RWPE2 (cell line): ENCODE measurements at regions not wholly inside any gene's neighbourhood (a gene's known extent, or its start where the extent isn't known, plus 50 kb on each side); places are given as distances from the start of the nearest gene placed in this dataset.

Source experiments
- ATAC-seq: fragments of 200-7000 bp; cut with Tn5 transposase; 3 replicates; pipeline ENCODE4 v1.9.1; 2021; ENCODE audit warnings: low read depth
- DNase-seq: peaks from one replicate; pipeline ENCODE4 v3.0.0-alpha.2; 2020; ENCODE audit warnings: low spot score
- H3K27ac ChIP-seq: fragments of 450-650 bp; 2 replicates; pipeline ENCODE4 v1.5.1; 2017; ENCODE audit warnings: mild to moderate bottlenecking; ENCODE audit not compliant: poor library complexity, severe bottlenecking
- H3K27me3 ChIP-seq: fragments of 250-450 bp; sonication (Bioruptor Pico); 2 replicates; pipeline ENCODE4 v1.5.1; 2021; ENCODE audit warnings: mild to moderate bottlenecking, moderate library complexity; ENCODE audit not compliant: insufficient read depth, poor library complexity, severe bottlenecking
- H3K36me3 ChIP-seq: fragments of 250-450 bp; sonication (Bioruptor Pico); 2 replicates; pipeline ENCODE4 v1.5.1; 2020; ENCODE audit warnings: low read depth, mild to moderate bottlenecking, moderate library complexity
- H3K4me1 ChIP-seq: fragments of 250-450 bp; sonication (Bioruptor Pico); 2 replicates; pipeline ENCODE4 v1.5.1; 2021; ENCODE audit warnings: mild to moderate bottlenecking, moderate library complexity; ENCODE audit not compliant: insufficient read depth, poor library complexity, severe bottlenecking
- H3K4me3 ChIP-seq: fragments of 250-450 bp; sonication (Bioruptor Pico); 2 replicates; pipeline ENCODE4 v1.5.1; 2021; ENCODE audit warnings: mild to moderate bottlenecking, moderate library complexity; ENCODE audit not compliant: severe bottlenecking
- H3K9me3 ChIP-seq: fragments of 250-450 bp; sonication (Bioruptor Pico); 2 replicates; pipeline ENCODE4 v1.5.1; 2021; ENCODE audit warnings: mild to moderate bottlenecking, moderate library complexity; ENCODE audit not compliant: severe bottlenecking
- CTCF ChIP-seq: fragments of 450-650 bp; IDR thresholded peaks from one replicate; pipeline ENCODE4 v1.5.1; 2017; ENCODE audit warnings: mild to moderate bottlenecking, moderate library complexity; ENCODE audit not compliant: poor library complexity, severe bottlenecking

GRCh38 chr2:125573432-125573831, 1082.5 kb upstream of the GYPC start:
- no peaks in the 10 kb centered on the region for H3K4me1 ChIP-seq
- no peaks in the 10 kb centered on the region for H3K36me3 ChIP-seq
- no peak for ATAC-seq
- no peak for DNase-seq
- H3K9me3 ChIP-seq, result no peaks in the 10 kb centered on the region
- no peak for TF ChIP-seq CTCF
- no peaks in the 10 kb centered on the region for H3K27me3 ChIP-seq
- H3K4me3 ChIP-seq, result no peak overlapping the region
- H3K27ac ChIP-seq, result no peak overlapping the region

- Histone ChIP-seq H3K36me3 (no peaks in the 10 kb centered on the region), H3K4me1 (no peaks in the 10 kb centered on the region), H3K27ac (no peak overlapping the region), H3K27me3 (no peaks in the 10 kb centered on the region), H3K9me3 (no peaks in the 10 kb centered on the region), H3K4me3 (no peak overlapping the region)
- DNase-seq (no peak), ATAC-seq (no peak)
- TF ChIP-seq CTCF, result no peak
Observed at GRCh38 chr2:125576558-125576957, 1079.4 kb upstream of the GYPC start.

GRCh38 chr2:125581557-125581956, 1074.4 kb upstream of the GYPC start:
- H3K4me3 ChIP-seq, result no peak overlapping the region
- peaks cover 4% of the 10 kb centered on the region for H3K27me3 ChIP-seq
- DNase-seq (no peak), ATAC-seq (no peak)
- H3K27ac ChIP-seq, result no peak overlapping the region
- no peaks in the 10 kb centered on the region for H3K4me1 ChIP-seq
- no peaks in the 10 kb centered on the region for H3K36me3 ChIP-seq
- no peak for TF ChIP-seq CTCF
- H3K9me3 ChIP-seq, result no peaks in the 10 kb centered on the region

GRCh38 chr2:125582516-125582915, 1073.4 kb upstream of the GYPC start:
- no peak for DNase-seq
- Histone ChIP-seq H3K4me3 (no peak overlapping the region), H3K27me3 (peaks cover 4% of the 10 kb centered on the region), H3K27ac (no peak overlapping the region), H3K36me3 (no peaks in the 10 kb centered on the region), H3K9me3 (no peaks in the 10 kb centered on the region), H3K4me1 (no peaks in the 10 kb centered on the region)
- TF ChIP-seq CTCF, result no peak
- ATAC-seq, result no peak

- no peak overlapping the region for H3K4me3 ChIP-seq
- DNase-seq (no peak), ATAC-seq (no peak)
- peaks cover 4% of the 10 kb centered on the region for H3K27me3 ChIP-seq
- H3K9me3 ChIP-seq, result no peaks in the 10 kb centered on the region
- H3K27ac ChIP-seq, result no peak overlapping the region
- H3K4me1 ChIP-seq, result no peaks in the 10 kb centered on the region
- H3K36me3 ChIP-seq, result no peaks in the 10 kb centered on the region
- no peak for TF ChIP-seq CTCF
Observed at GRCh38 chr2:125584732-125585131, 1071.2 kb upstream of the GYPC start.
